ENCODE measurements at regions not wholly inside any gene's neighbourhood (a gene's known extent, or its start where the extent isn't known, plus 50 kb on each side); places are given as distances from the start of the nearest gene placed in this dataset.

DNA sequence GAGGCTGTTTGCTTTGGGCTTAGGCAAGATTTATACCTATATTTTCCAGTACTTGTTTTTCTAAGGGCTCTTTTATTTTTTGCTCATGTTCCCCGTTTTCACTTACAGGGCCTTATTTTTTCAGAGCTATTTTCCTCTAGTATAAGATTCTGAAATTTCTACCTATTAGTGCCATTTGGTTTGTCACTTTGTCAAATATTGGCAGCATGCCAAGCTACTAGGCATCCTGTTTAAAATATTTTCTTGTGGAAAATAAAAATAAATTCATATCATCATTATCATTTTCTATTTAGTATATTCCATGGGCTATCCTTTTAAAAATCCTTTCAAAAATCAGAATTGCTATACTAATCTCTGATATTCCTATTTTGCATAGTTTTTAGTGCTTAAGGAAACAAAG, 64.8 kb upstream of the CHST9 start:
- Mint-ChIP-seq H3K9me3 (peaks cover 0 to 36% (median 7%) of the 10 kb centered on the region in 9 donors), H3K27ac (no peak overlapping the region), H3K36me3 (no peaks in the 10 kb centered on the region), H3K4me3 (no peak overlapping the region), H3K4me1 (no peaks in the 10 kb centered on the region), H3K27me3 (peaks cover 0 to 2% (median 0%) of the 10 kb centered on the region in 5 donors)
- POLR2A ChIA-PET = no interaction called here
- DNase-seq = no peak
- ATAC-seq = no peak

DNA sequence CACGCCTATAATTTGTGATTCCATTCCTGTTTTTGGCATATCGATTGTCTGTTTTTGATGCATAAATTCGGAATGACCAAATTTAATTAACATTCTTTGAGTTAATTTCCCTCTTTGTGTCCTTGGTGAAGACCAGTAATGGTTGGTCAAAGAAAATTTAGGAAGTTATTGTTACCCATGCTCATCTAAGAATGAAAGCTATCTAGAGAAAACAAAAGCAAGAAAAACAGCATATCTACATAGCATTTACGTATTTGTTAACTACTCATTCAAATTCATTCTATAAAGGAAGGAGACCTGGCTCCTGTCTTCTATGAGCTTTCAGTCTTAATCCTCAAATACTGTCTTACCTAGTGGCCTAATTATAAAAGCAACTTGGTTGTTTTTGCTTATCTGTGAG, 59.2 kb upstream of the CHST9 start:
- peaks cover 0 to 20% (median 5%) of the 10 kb centered on the region in 9 donors for H3K9me3 Mint-ChIP-seq
- POLR2A ChIA-PET = no interaction called here
- H3K4me1 Mint-ChIP-seq = no peaks in the 10 kb centered on the region
- H3K27me3 Mint-ChIP-seq = peaks cover 0 to 2% (median 0%) of the 10 kb centered on the region in 5 donors
- no peak overlapping the region for H3K27ac Mint-ChIP-seq
- DNase-seq (no peak), ATAC-seq (no peak)
- H3K4me3 Mint-ChIP-seq = no peak overlapping the region
- no peaks in the 10 kb centered on the region for H3K36me3 Mint-ChIP-seq

DNA sequence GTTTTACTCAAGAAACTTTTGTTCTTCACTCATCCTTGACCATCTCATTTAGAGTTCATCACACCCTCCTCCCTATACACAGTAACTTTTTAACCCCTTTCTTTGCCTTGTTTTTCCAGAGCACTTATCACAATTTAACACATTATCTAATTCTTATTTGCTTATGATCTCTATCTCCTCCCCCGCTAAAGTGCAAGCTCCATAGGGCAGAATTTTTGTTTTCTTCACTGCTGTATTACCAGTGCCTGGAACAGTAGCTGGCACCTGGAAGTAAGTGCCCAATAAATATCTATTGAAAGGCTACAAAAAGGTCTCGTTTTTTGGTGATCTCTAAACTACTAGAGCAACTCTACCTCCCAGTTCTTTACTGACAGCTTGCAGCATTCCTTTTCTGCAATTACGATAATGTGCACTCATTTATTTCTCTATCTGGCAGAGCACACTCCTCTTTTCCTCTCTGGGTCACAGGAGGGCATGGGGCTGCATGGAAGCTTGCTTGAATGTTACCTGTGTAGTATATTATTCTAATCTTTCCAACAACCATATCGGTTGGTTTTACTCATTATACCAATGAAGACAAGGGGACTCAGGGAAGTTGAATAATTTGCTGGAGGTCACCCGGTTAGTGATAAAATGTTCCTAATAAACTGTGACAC, 57.4 kb upstream of the CHST9 start:
- POLR2A ChIA-PET = no interaction called here
- no peak overlapping the region for H3K4me3 Mint-ChIP-seq
- H3K27ac Mint-ChIP-seq = no peak overlapping the region
- no peaks in the 10 kb centered on the region for H3K27me3 Mint-ChIP-seq
- H3K9me3 Mint-ChIP-seq = peaks cover 0 to 13% (median 3%) of the 10 kb centered on the region in 9 donors
- ATAC-seq (no peak), DNase-seq (no peak)
- H3K36me3 Mint-ChIP-seq = no peaks in the 10 kb centered on the region
- no peaks in the 10 kb centered on the region for H3K4me1 Mint-ChIP-seq

- Mint-ChIP-seq H3K9me3 (peaks cover 0 to 13% (median 0%) of the 10 kb centered on the region in 9 donors), H3K36me3 (no peaks in the 10 kb centered on the region), H3K4me1 (no peaks in the 10 kb centered on the region), H3K4me3 (no peak overlapping the region), H3K27ac (no peak overlapping the region), H3K27me3 (no peaks in the 10 kb centered on the region)
- DNase-seq (no peak), ATAC-seq (no peak)
- POLR2A ChIA-PET = no interaction called here
Observed at GRCh38 chr18:27240383-27240782, 55.3 kb upstream of the CHST9 start.

GRCh38 chr18:27239669-27240068, 54.6 kb upstream of the CHST9 start:
- Mint-ChIP-seq H3K9me3 (peaks cover 0 to 13% (median 0%) of the 10 kb centered on the region in 9 donors), H3K36me3 (no peaks in the 10 kb centered on the region), H3K27ac (no peak overlapping the region), H3K4me1 (no peaks in the 10 kb centered on the region), H3K4me3 (no peak overlapping the region), H3K27me3 (no peaks in the 10 kb centered on the region)
- DNase-seq (no peak), ATAC-seq (no peak)
- POLR2A ChIA-PET = no interaction called here

- Mint-ChIP-seq H3K27ac (no peak overlapping the region), H3K4me1 (no peaks in the 10 kb centered on the region), H3K36me3 (no peaks in the 10 kb centered on the region), H3K9me3 (peaks cover 0 to 23% (median 3%) of the 10 kb centered on the region in 9 donors), H3K4me3 (no peak overlapping the region), H3K27me3 (peaks cover 0 to 5% (median 0%) of the 10 kb centered on the region in 5 donors)
- POLR2A ChIA-PET = no interaction called here
- DNase-seq = no peak
- ATAC-seq = no peak
Observed at GRCh38 chr18:27235218-27235870, 50.2 kb upstream of the CHST9 start.
